GM12878 (cell line): ENCODE measurements at regions not wholly inside any gene's neighbourhood (a gene's known extent, or its start where the extent isn't known, plus 50 kb on each side); places are given as distances from the start of the nearest gene placed in this dataset.

Experiments used
- ATAC-seq: fragments of 200-7000 bp; cut with Tn5 transposase; 3 replicates; pipeline ENCODE4 v1.9.1; 2020; ENCODE audit warnings: mild to moderate bottlenecking, moderate library complexity
- BruUV-seq: library from RNA; stranded (reverse); fragments of 400-500 nt; replicated peaks from 2 replicates; lab custom pipeline; 2021; lab: Mats Ljungman, UMichigan
- CTCF ChIA-PET: fragments of 300-600 bp; sonication (Branson Sonifier 250); formaldehyde crosslinking; extraction: SDS; loops from one replicate; lab custom pipeline; 2021; ENCODE audit warnings: inconsistent platforms; lab: Yijun Ruan, JAX
- POLR2A ChIA-PET: fragments of 350-600 bp; formaldehyde crosslinking; extraction: SDS; loops from one replicate; lab custom pipeline; 2021; ENCODE audit warnings: inconsistent platforms; lab: Charles Lee
- RAD21 ChIA-PET: fragments of 300-600 bp; sonication (Branson Sonifier 250); formaldehyde crosslinking; loops from one replicate; lab custom pipeline; 2023; ENCODE audit warnings: antibody characterized with exemption; ENCODE audit not compliant: unreplicated experiment; lab: Charles Lee
- SMC1A ChIA-PET: fragments of 300-600 bp; sonication (Branson Sonifier 250); formaldehyde crosslinking; loops from one replicate; lab custom pipeline; 2023; ENCODE audit not compliant: unreplicated experiment, uncharacterized antibody; lab: Charles Lee
- DNase-seq: peaks from one replicate; pipeline ENCODE4 v3.0.0-alpha.2; 2011; ENCODE audit warnings: low read depth, low spot score
- FAIRE-seq: peaks from 3 replicates; lab custom pipeline; 2011; peaks lifted over from hg19 to GRCh38; lab: Jason Lieb, UNC
- H2AFZ ChIP-seq: 2 replicates; pipeline ENCODE4 v1.6.0; 2011; ENCODE audit warnings: low read depth, low read length, control low read depth; ENCODE audit not compliant: control insufficient read depth
- H3K27ac ChIP-seq: 2 replicates; pipeline ENCODE4 v1.5.1; 2011; ENCODE audit warnings: control low read depth; ENCODE audit not compliant: control insufficient read depth, insufficient read depth
- H3K27me3 ChIP-seq, 2 experiments: replicated peaks in 1 of 2; 2 replicates each; pipeline versions ENCODE4 v1.6.0 to v1.6.1; 2011; ENCODE audit warnings: low read length in 1 of 2; ENCODE audit not compliant: control insufficient read depth in 2 of 2, insufficient read depth in 2 of 2
- H3K36me3 ChIP-seq, 2 experiments: 2 replicates each; pipeline ENCODE4 v1.5.1; 2011; ENCODE audit warnings: low read length in 1 of 2; ENCODE audit not compliant: control insufficient read depth in 2 of 2, insufficient read depth in 2 of 2
- H3K4me1 ChIP-seq: 2 replicates; pipeline ENCODE4 v1.6.1; 2011; ENCODE audit warnings: mild to moderate bottlenecking, low read length, moderate library complexity, mixed read lengths; ENCODE audit not compliant: control insufficient read depth, insufficient read depth
- H3K4me2 ChIP-seq: 2 replicates; pipeline ENCODE4 v1.6.0; 2011; ENCODE audit warnings: control low read depth; ENCODE audit not compliant: control insufficient read depth, insufficient read depth
- H3K4me3 ChIP-seq: fragments of 200-600 bp; sonication (generic); 2 replicates; pipeline ENCODE4 v1.5.1; 2016
- H3K79me2 ChIP-seq: 2 replicates; pipeline ENCODE4 v1.6.0; 2011; ENCODE audit warnings: low read length; ENCODE audit not compliant: control insufficient read depth, insufficient read depth
- H3K9ac ChIP-seq: 2 replicates; pipeline ENCODE4 v1.8.0; 2011; ENCODE audit warnings: low read length, control low read depth, mixed read lengths; ENCODE audit not compliant: control insufficient read depth, insufficient read depth
- H3K9me3 ChIP-seq: replicated peaks from 3 replicates; pipeline ENCODE4 v1.5.1; 2011; ENCODE audit warnings: mild to moderate bottlenecking, low read length; ENCODE audit not compliant: control insufficient read depth, insufficient read depth
- H4K20me1 ChIP-seq: 2 replicates; pipeline ENCODE4 v1.6.0; 2011; ENCODE audit not compliant: control insufficient read depth, insufficient read depth
- BCL11A ChIP-seq: IDR thresholded peaks from 2 replicates; pipeline ENCODE4 v1.6.1; 2011; ENCODE audit warnings: low read depth, low read length
- CHD4 ChIP-seq: fragments of 200-600 bp; sonication (generic); IDR thresholded peaks from 2 replicates; pipeline ENCODE4 v1.6.1; 2016; ENCODE audit warnings: mild to moderate bottlenecking
- FOXM1 ChIP-seq: IDR thresholded peaks from 2 replicates; pipeline ENCODE4 v1.6.1; 2012; ENCODE audit warnings: low read depth, mild to moderate bottlenecking, inconsistent platforms, low read length, moderate library complexity
- HSF1 ChIP-seq: fragments of 150-350 bp; IDR thresholded peaks from 2 replicates; pipeline ENCODE4 v1.6.1; 2014; ENCODE audit warnings: mild to moderate bottlenecking, low read depth, low read length
- JUNB ChIP-seq: IDR thresholded peaks from 2 replicates; pipeline ENCODE4 v1.6.1; 2016; ENCODE audit warnings: antibody characterized with exemption, mild to moderate bottlenecking
- RUNX3 ChIP-seq: IDR thresholded peaks from 2 replicates; pipeline ENCODE4 v1.6.1; 2012; ENCODE audit warnings: low read length, inconsistent platforms
- TCF3 ChIP-seq: IDR thresholded peaks from 2 replicates; pipeline ENCODE4 v1.6.1; 2012; ENCODE audit warnings: low read depth, mild to moderate bottlenecking, low read length, borderline replicate concordance; ENCODE audit not compliant: insufficient read depth
- WGBS: methylation state at CpG from one replicate; pipeline ENCODE4 v1.1.6; 2016; ENCODE audit warnings: low lambda C conversion rate; ENCODE audit not compliant: insufficient replicate concordance, insufficient coverage; ENCODE audit errors: missing lambda C conversion rate; 5-methylcytosine and 5-hydroxymethylcytosine counted together
- in situ Hi-C: fragments of 300-500 bp; cut with MboI; formaldehyde crosslinking; loops from 9 replicates; pipeline ENCODE4 v1.14.3; 2018; ENCODE audit warnings: mixed read lengths
- intact Hi-C: fragments of 100-400 bp; cut with micrococcal nuclease; formaldehyde crosslinking; loops from one replicate; pipeline ENCODE4 v1.14.2; 2022; ENCODE audit not compliant: unreplicated experiment
- TF ChIP-seq, protein P1 (sequence below): fragments of 450-650 bp; IDR thresholded peaks from 2 replicates; pipeline ENCODE4 v1.6.1; 2016; ENCODE audit warnings: mild to moderate bottlenecking

DNA sequence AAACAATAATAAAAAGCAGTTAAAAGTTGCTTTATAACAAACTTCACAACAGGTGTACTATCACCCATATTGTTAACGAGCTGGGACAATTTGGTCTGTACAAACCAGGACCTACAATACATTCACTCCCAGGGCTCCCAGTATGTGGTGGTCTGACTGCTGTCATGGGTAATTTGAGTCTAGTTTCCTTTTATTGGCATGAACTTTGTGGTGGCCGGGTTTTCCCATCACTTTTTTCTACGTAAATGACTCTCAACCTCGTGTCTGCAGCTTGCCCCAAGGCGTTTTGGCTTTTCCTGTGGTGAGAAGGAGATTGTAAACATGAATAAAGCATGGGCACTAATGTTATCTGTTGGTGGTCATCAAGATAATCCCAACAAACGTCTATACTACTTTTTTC, 118.7 kb upstream of the CDK6 start:
- peaks cover 2% of the 10 kb centered on the region for H3K9me3 ChIP-seq
- POLR2A ChIA-PET: no interaction called here
- CTCF ChIA-PET: no interaction called here
- H3K4me3 ChIP-seq: no peak overlapping the region
- H3K27me3 ChIP-seq: no peaks in the 10 kb centered on the region
- TF ChIP-seq RUNX3 (peak; percentile 65), HSF1 (no peak), TCF3 (no peak), BCL11A (0 out of 2 replicates have a peak, but pooled peaks have one; percentile 51), JUNB (peak; percentile 13; the same call in 1 of the 2 replicates), FOXM1 (peak; percentile 42; the same call in 1 of the 2 replicates), CHD4 (no peak)
- TF ChIP-seq, protein P1, sequence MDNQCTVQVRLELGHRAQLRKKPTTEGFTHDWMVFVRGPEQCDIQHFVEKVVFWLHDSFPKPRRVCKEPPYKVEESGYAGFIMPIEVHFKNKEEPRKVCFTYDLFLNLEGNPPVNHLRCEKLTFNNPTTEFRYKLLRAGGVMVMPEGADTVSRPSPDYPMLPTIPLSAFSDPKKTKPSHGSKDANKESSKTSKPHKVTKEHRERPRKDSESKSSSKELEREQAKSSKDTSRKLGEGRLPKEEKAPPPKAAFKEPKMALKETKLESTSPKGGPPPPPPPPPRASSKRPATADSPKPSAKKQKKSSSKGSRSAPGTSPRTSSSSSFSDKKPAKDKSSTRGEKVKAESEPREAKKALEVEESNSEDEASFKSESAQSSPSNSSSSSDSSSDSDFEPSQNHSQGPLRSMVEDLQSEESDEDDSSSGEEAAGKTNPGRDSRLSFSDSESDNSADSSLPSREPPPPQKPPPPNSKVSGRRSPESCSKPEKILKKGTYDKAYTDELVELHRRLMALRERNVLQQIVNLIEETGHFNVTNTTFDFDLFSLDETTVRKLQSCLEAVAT: no peak
- H3K36me3 ChIP-seq: no peaks in the 10 kb centered on the region
- DNase-seq: no peak
- intact Hi-C loops: no loop called here
- in situ Hi-C loops: no loop called here
- no peak overlapping the region for H3K4me2 ChIP-seq
- H3K4me1 ChIP-seq: no peaks in the 10 kb centered on the region
- RAD21 ChIA-PET: no interaction called here
- no peak overlapping the region for H3K9ac ChIP-seq
- no TSS peak for BruUV-seq
- H3K79me2 ChIP-seq: no peaks in the 10 kb centered on the region
- under 1% methylated on average over 6 of the region's 6 CpGs for WGBS
- no peaks in the 10 kb centered on the region for H4K20me1 ChIP-seq
- no peak overlapping the region for H3K27ac ChIP-seq
- SMC1A ChIA-PET: interaction anchor here (0.9 to 1.6 kb wide), 6 partner anchors 10 to 101 kb away, joined by 3 to 5 read pairs (median 4); no protein-coding TSS in a partner anchor
- H2AFZ ChIP-seq: 0 out of 2 replicates have a peak overlapping the region, but pooled peaks have one; percentile 21
- ATAC-seq: peak; percentile 85
- no peak for FAIRE-seq
